GM21423 (cell line): ENCODE measurements at regions not wholly inside any gene's neighbourhood (a gene's known extent, or its start where the extent isn't known, plus 50 kb on each side); places are given as distances from the start of the nearest gene placed in this dataset.

Source experiments
- ATAC-seq: cut with Tn5 transposase; IDR thresholded peaks from one replicate; pipeline ENCODE4 v1.9.1; 2021; ENCODE audit warnings: mild to moderate bottlenecking, moderate library complexity; ENCODE audit not compliant: unreplicated experiment

GRCh38 chr15:35320158-35320780, 225.7 kb downstream of the DPH6 start:
- ATAC-seq: no peak

DNA sequence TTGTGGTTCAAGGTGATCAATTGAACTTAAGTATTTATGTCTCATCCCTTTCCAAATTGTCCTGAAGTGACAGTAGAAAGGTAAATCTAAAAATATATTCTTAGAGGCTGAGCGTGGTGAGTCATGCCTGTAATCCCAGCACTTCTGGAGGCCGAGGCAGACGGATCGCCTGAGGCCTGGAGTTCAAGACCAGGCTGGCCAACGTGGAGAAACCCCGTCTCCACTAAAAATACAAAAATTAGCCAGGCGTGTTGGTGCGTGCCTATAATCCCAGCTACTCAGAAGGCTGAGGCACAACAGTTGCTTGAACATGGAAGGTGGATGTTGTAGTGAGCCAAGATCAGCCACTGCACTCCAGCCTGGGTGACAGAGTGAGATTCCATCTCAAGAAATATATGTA, 226.6 kb downstream of the DPH6 start:
- ATAC-seq: no peak

DNA sequence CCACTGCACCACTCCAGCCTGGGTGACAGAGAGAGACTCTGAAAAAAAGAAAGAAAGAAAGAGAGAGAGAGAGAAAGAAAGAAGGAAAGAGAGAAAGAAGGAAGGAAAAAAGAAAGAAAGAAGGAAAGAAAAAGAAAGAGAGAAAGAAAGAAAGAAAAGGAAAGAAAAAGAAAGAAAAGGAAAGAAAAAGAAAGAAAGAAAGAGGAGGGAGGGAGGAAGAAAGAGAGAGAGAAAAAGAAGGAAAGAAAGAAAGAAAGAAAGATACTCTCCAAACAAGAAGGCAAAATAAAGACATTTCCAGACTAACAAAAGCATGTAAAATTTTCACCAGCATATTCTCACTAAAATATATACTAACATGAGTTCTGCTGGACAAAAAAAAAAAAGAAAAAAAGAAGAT, 228.7 kb downstream of the DPH6 start:
- no peak for ATAC-seq

GRCh38 chr15:35312344-35312743, 227.2 kb upstream of the NANOGP8 start:
- ATAC-seq: no peak

- no peak for ATAC-seq
Measured at GRCh38 chr15:35311615-35312014, 226.5 kb upstream of the NANOGP8 start.

DNA sequence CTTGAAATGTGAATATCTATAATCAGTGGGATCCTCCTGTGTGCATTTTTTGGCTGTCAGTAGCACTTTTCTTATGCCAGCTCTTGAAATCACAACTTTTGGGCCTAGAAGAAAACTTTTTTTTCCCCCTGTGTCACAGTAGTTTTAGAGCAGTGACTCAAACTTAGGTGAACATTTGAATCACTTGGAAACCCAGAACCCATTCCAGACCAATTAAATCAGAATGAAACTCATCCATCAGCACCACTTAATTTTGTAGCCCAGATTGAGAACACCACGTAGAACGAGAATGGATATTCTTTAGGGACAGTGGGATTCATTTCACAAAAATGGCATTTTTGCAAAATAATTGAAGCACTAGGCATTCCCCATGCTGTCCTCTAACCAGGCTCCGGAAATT, 224.8 kb upstream of the NANOGP8 start:
- no peak for ATAC-seq

DNA sequence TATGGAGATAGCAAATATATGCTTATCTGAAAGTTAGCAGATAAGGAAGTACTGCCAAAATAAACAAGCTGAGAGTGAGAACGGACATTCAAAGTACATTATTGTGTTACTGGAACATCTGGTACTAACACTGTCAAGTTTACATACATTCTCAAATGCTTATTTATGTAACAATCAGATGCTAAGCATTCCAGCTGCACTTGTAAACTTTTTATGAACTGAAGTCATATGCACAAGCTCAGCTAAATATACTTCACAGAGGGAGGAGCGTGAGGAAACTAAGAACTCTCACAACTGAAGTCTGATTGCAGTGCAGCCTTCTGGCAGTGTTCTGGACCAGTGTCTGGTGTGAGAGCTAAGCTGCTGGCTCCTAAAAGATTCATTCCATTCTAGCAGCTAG, 223.7 kb upstream of the NANOGP8 start:
- ATAC-seq: no peak

GRCh38 chr15:35307676-35308075, 222.6 kb upstream of the NANOGP8 start:
- no peak for ATAC-seq

DNA sequence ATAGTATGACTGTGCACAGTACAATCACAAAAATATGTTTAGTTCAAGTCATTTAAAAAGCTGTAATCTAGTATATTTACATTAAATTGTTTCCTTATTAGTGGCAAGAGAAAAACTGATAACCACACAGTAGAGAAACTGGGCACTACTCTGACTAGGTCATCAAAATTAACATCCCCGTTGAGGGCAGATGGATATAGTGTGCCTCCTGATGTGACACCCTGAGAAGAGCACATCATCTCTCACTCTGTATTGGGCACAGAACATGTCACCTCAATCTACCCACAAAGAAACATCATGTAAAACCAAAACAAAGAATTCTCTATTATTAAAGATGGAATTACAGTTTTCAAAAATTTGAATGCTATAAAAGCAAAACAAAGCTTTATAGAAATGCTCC, 221.9 kb upstream of the NANOGP8 start:
- ATAC-seq: no peak

DNA sequence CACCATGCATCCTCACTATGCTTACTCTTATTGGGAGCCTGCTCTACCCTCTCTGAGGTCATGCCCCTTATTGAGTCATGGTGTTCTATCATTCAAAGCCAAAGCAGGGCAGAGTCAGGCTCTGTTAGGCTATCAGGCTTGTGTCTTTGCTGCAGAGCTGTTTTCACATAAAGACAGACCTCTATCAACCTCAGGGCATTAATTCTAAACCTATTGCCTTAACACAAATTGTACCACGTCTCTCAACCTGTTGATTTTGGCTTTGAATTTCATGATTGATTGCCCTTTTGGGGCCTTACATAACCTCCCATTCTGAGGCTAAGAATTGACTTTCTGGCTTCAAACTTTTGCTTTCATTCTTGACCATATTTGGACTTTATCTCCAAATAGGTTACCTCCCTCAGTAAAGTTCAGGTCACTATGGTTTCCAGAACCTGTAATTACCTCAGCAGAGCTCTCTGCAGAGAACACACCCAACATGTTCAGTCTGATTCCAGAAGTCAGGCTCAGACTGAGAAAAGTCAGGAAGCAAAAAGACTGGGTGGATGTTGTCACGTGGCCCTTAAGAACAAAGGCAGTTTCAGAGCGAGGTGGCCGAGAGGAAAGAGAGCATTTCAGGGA, 221.4 kb upstream of the NANOGP8 start:
- no peak for ATAC-seq

- no peak for ATAC-seq
Measured at GRCh38 chr15:35305946-35306345, 220.9 kb upstream of the NANOGP8 start.

- ATAC-seq: no peak
Measured at GRCh38 chr15:35305031-35305550, 220.0 kb upstream of the NANOGP8 start.

DNA sequence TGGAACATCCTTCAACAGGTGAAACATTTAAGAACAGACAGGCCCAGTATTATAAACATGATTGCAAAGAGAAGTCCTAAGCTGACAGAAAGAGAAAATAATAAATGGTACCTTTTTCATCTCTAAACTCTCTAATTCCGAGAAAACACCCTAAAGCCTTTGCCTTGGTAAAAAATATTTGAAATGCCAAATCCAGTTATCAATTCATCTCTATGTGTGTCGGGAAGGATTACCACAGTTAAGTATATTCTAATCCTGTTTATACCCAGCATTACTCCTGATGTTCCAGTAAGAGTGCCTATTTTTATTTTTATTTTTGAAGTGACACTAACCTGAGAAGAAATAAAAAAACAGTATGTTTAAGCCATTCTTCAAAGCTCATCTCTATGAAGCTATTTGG, 219.3 kb upstream of the NANOGP8 start:
- ATAC-seq: no peak

- ATAC-seq: no peak
Measured at GRCh38 chr15:35302334-35302733, 217.2 kb upstream of the NANOGP8 start.

DNA sequence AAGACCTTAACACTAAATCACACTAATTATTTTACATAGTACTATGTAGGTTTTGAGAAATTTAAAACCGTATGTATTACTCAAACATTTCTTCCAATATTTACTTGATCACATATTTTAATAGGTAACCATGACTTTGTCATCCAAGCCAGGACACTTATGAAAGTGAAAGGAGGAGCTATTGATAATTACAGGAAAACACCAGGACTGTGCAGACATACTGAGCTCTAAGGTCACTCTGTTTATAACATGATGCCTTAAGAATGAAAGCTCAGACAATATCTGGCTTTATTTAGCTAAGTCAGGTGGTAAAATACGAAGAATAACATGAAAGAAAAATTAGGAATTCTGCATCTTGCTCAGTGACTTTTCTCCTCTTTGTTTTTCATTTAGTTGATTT, 216.0 kb upstream of the NANOGP8 start:
- ATAC-seq: no peak

DNA sequence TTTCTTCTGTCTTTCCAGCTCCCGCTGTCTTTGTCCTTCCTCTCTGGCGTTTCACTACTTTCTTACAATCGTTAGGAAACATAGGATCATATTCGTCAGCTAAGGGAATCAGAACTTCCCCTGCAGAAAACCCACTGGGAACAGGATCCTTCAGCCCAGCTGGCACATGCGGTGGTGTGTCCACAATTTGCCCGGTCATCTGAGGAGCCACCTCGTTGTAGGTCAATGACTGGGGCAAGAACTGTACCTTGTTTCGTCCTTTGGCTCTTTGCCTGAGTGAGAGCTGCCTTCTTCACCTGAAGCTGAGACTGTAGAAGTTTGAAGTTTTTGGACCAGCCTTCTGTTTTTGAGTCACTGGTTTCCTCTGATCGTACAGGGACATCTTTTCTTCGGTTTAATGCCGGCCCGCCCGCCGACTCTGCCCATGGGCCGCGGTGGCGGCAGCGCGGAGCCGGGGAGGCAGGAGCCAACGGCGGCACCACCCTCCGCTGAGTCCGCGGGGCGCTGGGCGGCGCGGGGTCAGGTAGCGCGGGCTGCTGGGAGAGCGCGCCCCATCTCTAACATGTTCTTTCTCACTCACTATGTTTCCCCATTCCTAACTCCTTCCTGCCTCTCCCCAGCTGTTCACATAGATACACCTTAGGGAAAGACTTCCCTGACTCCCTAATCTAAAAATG, 214.1 kb upstream of the NANOGP8 start:
- ATAC-seq: no peak

- ATAC-seq: no peak
Measured at GRCh38 chr15:35298509-35298908, 213.4 kb upstream of the NANOGP8 start.

- no peak for ATAC-seq
Measured at GRCh38 chr15:35293353-35294130, 208.4 kb upstream of the NANOGP8 start.

GRCh38 chr15:35290301-35290721, 205.2 kb upstream of the NANOGP8 start:
- no peak for ATAC-seq

GRCh38 chr15:35289024-35289617, 204.0 kb upstream of the NANOGP8 start:
- no peak for ATAC-seq

DNA sequence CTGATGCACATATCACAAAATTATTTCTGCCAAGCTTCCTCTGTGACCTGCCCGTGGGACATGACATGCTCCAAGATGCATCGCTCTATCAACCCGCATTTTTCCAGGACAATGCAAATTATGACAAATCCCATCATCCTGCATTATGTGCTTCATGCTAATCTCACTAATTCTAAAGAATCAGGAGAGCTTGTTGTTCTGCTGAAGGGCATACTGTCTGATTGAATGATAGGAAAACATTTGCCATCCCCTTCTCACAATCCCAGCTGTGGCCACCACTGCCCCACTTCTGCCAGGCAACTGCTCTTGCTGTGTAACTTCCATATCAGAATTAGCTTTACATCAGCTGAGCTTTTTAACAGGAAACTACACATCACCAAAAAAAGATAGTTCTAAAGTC, 203.5 kb upstream of the NANOGP8 start:
- ATAC-seq: no peak
